NCI-H187 (cell line): ENCODE measurements at regions not wholly inside any gene's neighbourhood (a gene's known extent, or its start where the extent isn't known, plus 50 kb on each side); places are given as distances from the start of the nearest gene placed in this dataset.
A peak's percentile ranks its signal among the peaks of the same experiment; 100 is the strongest.
"Not testable (repeated sequence)": the region's sequence is repeated elsewhere in the genome, so short reads cannot be mapped to it uniquely, and the experiment has no call there.

Experiments
- DNase-seq, 2 experiments: peaks; one replicate each; lab custom pipeline; 2025; lab: John Stamatoyannopoulos, UW

DNA sequence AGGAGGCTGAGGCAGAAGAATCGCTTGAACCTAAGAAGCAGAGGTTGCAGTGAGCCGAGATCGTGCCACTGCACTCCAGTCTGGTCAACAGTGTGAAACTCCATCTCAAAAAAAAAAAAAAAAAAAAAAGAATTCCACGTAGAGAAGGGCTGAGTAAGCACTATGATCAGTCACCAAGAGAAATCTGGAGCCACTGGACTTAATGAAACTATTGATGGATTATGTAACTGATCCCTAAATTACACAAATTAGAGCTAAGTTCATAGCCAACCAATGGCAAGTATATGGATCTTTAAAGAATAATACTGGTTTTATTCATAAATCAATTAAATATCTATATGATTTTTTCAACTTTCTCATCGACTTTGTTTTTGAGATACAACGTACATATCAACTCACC, 72.2 kb upstream of the ABLIM1 start:
- no peak for DNase-seq

DNA sequence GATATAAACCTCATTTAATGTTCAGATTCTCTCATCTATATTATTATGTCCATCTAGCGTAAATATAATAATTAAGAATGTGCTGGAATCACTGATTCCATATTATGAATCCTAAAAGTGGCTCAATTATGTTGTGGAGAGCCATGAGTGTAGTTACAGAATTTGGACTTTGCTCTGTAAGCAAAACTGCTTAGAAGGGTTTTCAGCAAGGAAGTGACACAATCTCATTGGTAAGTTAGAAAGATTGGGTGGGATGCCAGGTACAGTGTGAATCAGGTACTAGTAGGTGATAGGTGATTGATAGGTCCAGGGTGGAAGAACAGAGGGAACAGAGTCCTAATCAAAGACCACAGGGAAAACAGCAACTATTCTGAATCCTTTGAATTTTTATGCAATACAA, 74.9 kb upstream of the ABLIM1 start:
- DNase-seq: no peak

DNA sequence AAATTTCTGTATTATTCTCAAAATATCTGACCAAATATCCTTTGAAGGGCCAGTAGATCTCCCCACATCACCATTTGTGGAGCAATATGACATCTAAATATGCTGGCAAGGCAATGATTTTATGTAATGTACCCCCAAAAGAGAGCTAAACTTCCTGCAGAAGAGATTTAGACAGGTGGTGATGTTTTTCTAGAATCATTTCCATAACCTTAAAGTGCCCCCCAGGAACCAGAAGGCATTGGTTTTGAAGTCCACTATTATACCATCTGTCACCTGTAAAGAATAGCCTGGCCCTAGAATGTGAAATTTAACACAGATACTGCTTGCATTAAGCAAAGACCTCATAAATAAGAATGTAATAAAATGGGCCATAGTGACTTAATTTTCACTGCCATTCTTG, 77.9 kb upstream of the ABLIM1 start:
- no peak for DNase-seq

DNA sequence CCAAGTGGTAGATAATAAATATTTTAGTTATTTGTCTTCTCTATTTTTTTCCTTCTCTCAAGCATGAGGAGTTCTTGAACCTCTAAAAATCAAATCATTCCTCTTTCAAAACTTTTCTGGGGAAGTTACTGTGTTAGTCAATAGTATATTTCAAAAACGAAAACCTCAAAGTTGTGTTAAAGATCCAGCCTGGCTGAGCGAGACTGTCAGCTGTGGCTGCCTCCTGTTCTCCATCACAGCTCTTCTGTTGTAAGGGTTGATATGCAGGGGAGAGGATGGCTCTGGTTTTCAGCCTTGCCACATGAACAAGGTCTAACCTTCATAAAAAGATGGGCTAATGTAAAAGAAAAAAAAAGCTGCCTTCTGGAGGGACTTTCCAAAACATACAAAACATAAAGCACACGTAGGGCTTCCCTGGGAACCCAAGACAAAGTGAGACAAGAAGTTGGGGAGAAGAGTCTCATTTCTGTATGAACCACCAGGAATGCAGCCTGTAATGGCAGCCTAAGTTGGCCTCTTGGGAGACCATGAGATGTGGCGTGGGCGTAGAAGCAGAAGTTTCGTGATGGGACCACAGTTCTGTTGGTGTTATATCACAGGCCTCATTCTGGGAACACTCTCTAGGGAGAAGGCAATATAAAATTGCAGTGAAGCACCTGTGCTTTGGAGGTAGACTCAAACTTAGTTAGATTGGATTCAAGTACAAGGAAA, 77.9 kb upstream of the FHIP2A start:
- no peak for DNase-seq

DNA sequence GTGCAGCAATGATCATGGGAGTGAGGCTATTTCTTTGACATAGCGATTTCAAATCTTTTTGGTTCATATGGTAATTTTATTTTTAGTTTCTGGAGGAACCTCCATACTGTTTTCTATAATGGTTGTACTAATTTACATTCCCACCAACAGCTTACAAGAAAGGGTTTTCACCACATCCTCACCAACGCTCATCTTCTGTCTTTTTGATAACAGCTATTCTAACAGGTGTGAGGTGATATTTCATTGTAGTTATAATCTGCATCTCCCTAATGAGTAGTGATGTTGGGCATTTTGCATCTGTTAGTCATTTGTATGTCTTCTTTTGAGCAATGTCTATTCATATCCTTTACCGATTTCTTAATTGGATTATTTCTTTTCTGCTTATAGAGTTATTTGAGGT, 75.0 kb upstream of the FHIP2A start:
- DNase-seq: no peak

DNA sequence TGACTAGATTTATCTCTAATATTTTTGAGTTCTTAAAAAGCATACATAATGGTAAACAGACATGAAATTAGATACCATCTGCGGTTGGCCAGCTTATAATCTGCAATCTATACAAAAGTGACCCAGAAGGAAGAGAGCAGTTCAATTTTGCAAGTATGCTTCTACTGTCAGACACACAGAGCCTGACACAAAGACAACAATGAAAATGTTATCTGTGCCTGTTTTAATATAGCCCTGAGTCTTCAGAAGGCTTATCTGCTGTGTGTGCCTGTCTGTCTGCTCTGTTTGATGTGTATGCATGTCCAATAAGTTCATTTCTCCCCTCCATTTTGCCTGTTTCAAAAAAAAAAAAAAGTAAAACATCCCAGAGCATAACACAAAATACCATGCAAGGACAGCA, 73.3 kb upstream of the FHIP2A start:
- DNase-seq: no peak

DNA sequence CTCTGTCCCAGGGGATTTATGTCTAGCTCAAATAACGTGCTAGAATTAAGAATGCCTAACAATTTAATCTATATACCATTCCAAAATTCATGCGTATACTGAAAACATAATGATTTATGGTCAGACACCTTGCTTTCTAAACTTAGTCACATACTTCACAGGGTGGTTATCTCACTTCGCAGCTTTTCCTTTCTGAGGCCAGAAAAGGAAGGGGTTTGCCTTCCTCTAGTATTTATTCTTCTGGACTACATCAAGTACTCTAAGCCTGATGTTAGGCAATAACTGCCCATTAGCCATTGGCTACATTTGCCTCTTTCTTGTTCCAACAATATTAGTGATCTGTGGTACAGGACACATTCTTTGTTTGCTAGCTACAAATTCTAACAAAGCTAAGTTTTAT, 72.6 kb upstream of the FHIP2A start:
- no peak for DNase-seq

DNA sequence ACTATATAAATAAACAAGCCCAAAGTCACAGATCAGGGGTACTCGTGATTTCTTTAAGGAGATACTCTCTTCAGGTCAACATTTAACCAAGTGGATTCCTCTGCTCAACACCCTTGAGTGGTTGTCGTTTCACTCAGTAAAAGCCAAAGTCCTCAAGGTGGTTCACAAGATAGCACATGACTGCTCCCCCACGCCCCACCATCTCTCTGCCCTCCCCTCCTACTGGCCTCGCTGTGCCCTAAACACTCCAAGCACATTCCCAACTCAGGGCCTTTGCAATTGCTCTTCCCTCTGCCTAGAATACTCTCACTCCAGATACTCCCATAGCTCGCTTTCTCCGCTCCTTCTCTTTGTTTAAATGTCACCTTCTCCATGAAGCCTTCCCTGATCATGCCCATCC, 72.1 kb upstream of the FHIP2A start:
- no peak for DNase-seq

DNA sequence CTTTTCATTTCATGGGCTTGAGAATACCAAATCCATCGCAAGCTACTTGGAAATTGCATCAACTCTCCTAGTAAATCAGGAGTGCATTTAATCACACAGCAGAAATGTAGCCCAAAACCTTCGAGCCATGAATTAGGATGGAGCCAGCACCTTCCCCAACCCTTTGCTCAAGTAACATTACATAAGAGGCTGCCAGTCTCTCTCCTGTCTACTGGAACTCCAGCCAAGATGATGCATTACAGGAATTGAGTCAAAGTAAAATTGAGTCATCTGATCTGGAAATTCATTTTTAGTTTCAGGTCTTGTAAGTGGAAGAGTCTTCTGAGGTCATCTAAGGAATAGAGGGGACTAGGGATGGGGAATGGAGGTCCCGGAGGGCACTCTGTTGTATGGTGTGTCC, 69.7 kb upstream of the FHIP2A start:
- no peak for DNase-seq

DNA sequence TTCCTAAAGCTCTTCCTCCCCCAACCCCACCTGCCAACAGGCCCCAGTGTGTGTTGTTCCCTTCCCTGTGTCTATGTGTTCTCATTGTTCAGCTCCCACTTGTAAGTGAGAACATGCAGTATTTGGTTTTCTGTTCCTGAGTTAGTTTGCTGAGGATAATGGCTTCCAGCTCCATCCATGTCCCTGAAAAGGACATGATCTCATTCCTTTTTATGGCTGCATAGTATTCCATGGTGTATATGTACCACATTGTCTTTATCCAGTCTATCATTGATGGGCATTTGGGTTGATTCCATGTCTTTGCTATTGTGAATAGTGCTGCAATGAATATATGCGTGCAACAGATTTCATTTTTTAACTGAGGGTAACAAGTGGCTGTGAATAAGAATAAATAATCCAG, 69.0 kb upstream of the FHIP2A start:
- DNase-seq: not testable (repeated sequence)

DNA sequence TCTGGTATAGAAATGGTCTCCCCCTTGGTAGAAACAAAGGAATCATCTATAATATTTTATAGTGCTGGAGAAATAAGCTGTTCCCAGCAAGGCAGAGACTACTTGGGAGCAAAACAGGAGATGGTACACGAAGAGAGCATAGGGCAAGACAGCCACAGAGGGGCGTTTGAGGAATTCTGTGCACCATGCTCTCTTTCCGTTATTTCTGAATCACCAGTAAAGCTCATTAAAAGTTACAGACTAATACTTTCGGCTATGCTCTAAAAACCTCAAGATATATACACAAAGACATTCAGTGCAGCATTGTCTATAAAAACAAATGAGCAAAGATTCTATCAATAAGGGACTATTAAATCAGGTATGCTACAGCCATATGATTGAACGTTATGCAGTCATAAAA, 68.5 kb upstream of the FHIP2A start:
- DNase-seq: no peak

DNA sequence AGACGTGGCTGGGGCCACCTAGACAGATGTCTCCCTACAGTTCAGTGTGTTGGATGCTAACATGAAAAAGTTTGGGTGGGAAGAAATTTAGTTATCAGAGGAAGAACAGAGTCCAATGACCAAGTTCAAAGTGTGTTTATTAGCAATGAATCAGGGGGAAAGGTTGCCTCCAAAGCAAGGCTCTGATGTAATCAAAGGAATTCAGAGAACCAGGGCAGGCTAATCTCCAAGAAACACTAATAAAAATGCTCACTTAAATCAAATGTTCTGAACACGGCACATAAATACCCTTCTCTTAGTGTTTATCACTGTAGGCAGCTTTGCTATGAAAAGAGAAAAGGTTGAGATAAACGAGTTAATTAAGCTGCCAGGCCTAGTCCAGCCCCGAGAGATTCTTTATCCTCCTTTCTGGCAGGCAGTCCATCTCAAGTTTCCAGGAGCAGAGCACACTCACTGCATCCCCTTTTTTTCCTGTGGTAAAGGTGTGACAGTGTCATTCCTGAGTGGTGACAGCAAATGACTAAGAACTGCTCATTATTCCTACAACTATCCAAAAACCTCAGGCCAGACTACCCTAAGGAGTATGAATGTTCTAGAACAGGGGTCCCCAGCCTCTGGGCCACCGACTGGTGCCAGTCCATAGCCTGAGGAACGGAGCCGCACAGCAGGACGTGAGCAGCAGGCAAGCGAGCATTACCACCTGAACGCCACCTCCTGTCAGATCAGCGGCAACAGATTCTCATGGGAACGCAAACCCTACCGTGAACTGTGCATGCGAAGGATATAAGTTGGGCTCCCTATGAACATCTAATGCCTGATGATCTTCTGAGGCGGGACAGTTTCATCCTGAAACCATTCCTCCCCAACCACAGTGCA, 66.9 kb upstream of the FHIP2A start:
- no peak for DNase-seq

DNA sequence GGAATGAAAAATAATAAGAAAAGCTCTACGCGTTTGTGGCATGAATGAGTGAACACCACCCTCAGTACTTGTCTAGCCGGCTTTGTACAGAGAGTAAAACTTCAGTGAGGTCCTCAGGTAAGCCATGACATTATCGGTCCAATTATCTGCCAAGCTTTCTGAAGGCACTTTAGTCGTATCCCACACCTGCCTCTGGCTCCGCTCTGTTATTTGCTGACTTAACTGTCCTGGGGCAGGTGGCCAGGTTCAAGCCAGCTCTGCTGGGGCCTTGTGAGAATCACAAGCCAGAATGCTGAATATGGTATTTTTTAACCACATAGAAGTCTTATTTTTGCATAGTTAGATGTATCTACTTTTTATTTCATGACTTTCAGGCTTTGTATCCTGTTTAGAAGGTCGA, 66.0 kb upstream of the FHIP2A start:
- no peak for DNase-seq

DNA sequence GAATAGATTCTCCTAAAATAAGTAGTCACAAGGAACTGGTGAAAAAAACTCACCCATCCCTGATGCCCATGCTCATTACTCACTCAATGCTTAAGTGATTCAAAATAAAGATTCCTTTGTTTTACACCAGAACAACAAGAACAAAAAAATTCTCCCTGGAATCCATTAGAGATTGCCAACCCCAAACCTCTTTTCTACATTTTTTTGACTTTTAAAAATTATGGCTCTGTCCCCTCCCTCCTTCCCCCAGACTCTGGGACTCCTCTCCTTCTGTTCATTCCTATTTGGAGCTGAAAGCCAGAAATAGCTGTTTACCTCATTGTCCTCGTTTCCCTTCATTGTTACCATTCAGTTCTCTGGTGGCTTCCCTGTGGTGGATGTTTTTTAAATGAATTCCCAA, 63.2 kb upstream of the FHIP2A start:
- no peak for DNase-seq

DNA sequence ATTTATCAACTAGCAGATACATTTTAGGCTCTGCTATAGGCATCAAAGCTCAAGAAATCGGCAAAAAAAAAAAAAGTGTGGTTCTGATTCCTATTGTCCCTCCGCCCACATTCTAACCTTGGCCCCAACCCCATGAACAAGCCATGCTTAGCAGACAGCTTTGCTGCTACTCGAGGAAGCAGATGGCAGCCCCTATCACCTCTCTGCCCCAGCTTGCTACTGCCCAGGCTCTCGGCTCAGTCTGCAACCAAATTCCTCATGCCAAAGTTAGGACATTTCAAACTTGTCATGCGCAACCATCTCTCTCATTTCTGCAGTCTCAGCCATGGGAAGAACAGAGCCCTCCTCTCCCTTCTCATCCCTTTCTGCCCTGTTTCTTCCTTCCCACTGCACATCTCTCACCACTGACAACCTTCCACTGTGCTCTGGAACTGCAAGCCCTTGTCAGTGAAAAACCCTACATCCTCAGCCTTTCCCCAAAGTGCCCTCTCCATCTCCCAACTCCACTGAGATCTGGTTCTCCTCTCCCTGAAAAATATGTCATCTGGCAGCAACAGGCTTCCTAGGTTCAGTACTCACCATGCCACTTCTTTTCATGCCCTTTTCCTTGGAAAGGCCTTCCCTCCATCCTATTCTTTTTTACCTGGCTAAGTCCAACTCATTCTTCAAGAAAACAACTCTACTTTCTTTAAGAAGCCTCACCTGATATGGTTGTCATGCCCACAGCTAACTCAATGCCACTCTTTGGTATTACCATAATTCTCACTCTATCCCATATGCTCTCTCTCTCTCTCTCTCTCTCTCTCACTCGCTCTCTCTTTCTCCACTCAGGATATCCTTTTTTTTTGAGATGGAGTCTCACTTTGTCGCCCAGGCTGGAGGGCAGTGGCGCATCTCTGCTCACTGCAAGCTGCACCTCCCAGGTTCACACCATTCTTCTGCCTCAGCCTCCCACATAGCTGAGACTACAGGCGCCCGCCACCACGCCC, 60.1 kb upstream of the FHIP2A start:
- no peak for DNase-seq

DNA sequence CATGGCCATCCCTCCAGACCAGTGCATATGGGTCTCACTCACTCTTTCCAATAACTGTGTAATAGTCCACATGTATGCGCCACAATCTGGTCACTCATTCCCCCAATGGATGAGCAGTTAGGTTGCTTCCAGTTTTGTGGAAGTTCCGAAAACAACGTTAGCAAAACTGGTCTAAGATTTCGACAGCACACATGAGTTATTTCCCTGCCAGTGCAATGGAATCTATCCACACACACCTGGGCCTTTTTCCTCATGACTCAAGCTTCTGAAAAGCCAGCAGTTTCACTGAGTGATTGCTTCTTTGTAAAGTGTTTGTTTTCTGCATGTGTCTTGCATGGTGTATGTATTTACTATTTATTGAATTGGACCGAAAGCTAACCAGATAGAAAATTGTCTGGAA, 58.8 kb upstream of the FHIP2A start:
- DNase-seq: no peak

DNA sequence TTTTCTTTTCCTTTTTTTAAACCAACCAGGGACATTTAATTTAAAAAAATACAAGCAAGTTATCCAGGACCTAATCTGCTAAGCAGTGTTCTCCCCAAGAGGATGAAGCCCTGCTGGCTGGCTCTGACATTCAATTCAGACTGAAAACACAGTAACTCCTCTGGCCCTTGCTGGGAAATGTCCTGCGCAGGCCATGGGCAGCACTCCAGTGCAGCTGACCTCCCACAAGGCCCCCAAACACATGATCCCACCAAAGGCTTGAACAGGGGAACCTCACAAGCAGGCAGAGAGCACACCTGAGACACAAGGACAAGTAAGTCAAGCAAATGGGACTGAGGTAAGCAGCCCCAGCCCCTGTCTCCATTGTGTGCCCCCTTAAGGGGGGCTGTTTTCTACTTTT, 56.9 kb upstream of the FHIP2A start:
- DNase-seq: no peak

DNA sequence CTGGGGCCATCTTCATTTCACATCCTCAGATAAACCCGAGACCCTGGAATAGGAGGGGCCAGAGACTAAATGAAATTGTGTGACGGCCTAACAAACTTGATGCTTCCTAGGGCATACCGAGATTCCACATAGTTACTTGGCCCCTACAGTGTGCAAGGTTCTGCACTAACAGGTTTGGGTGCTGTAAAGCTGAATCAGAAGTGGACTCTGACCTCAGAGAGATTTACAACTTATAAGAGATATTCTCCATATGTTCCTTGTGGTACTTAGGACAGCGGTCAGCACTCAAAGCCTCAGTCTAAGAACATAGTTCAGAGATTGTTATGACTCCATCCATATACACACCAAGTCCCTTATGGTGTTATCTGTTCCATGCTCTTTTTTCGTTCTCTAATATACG, 55.1 kb upstream of the FHIP2A start:
- no peak for DNase-seq

DNA sequence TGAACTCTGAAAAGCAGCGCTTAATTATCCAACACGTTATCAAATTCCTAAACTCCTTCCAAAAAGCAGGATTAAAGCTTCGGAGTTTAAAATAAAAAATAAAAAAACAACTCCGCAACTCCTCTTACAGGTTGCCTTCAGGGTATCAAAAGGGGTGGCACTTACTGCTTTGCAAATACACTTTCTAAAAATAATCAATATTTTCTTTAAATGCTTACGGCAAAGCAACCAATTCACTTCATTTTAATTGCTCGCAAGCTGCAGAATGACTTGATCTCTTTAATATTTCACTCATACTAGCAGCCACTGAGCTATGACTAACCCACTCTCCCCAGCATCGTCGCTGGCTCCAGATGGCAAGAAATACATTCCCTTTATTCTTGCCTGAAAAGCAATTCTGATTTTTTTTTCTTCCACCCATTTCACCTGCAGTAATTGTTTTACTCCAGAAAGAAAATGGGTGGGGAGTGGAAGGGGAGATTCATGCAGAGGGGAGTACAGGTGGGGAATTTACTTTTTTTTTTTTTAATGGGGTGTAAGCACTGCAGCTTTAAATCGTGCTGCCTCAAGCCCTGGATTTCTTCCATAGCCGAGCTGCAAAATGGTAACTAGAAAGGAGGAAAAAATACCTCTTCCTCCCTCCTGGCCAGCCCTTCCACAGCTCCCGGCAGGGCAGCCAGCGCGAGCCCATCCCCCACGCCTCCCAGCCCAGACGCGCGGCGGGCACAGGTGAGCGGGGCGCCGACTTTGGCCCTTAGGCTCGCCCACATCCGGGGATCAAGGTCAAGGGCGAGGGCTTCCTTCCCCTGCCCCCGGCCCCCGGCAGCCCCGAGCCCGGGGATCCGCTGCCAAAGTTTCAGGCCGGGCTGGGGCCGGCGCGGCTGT, 54.2 kb upstream of the FHIP2A start:
- DNase-seq: peak in 1 of 2 experiments; percentile 4

DNA sequence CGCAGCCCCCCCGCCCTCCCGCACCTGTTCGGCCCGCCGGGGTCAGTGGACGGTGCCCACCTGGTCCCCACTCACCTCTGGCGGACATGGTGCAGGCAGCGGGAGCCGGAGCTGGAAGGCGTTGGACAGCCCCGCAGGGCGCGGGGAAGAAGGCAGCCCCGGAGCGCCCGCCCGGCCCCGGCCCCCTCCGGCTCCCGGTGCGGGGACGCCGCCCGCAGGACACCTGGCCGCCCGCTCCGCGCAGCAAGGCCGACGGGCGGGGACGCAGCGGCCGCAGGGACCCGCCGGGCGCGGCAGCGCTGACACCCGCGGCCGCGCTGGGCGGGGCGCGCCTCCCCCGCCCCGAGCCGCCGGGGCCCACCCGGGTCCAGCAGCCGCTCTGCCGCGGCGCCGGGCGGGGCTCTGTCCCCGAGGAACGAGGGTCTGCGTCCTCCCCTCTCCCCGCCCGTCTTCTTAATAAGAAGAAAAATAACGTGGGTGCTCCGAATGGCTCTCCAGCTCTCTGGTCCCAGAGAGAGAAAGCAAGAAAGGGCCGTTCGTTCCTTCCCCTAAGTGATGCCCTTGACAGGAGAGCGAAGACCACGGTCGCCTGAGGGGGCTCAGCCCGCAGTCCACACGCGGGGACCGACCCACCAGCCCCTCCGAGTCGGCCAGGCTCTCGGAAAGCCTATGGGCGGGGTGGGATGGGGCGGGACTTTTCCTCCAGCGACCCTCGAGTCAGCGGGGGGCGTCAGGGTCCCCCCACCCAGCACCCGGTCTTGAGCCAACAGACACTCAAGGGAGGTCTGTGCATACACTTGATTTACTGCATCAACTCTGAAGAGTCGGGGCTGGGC, 53.4 kb upstream of the FHIP2A start:
- no peak for DNase-seq
